ENCODE measurements at regions not wholly inside any gene's neighbourhood (a gene's known extent, or its start where the extent isn't known, plus 50 kb on each side); places are given as distances from the start of the nearest gene placed in this dataset.

DNA sequence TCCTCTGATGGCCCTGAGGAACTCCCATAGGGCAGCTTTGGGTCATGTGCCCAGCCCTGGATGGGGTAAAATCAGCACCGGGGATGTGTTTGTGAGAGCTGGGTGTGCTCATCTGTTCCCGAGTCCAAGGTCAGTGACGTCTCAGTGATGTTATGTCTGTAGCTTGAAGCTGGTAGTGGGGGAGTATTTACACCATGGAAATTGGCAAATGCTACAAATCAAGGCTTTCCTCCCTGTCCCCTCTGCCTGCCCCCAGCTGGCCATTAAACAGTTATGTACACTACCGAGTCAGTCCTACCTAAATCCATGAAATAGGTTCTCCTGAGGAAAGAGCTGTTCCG lies 117.8 kb upstream of the SLC25A33 start:
- TF ChIP-seq, protein P1, sequence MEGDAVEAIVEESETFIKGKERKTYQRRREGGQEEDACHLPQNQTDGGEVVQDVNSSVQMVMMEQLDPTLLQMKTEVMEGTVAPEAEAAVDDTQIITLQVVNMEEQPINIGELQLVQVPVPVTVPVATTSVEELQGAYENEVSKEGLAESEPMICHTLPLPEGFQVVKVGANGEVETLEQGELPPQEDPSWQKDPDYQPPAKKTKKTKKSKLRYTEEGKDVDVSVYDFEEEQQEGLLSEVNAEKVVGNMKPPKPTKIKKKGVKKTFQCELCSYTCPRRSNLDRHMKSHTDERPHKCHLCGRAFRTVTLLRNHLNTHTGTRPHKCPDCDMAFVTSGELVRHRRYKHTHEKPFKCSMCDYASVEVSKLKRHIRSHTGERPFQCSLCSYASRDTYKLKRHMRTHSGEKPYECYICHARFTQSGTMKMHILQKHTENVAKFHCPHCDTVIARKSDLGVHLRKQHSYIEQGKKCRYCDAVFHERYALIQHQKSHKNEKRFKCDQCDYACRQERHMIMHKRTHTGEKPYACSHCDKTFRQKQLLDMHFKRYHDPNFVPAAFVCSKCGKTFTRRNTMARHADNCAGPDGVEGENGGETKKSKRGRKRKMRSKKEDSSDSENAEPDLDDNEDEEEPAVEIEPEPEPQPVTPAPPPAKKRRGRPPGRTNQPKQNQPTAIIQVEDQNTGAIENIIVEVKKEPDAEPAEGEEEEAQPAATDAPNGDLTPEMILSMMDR (IDR thresholded peaks at IDR 0.05), result no peak
- TF ChIP-seq POLR2A (IDR thresholded peaks at IDR 0.05), result no peak

All from body of pancreas (tissue), 4 donors.